ENCODE measurements at regions not wholly inside any gene's neighbourhood (a gene's known extent, or its start where the extent isn't known, plus 50 kb on each side); places are given as distances from the start of the nearest gene placed in this dataset.

- in situ Hi-C loops (cut with MboI; ENCODE audit: low pct_unique_long_range_greater_than_20kb, low sequenced_read_pairs, unreplicated experiment): no loop called here
- TF ChIP-seq CTCF (IDR thresholded peaks at IDR 0.05; ENCODE audit: extremely low read depth, insufficient read depth, missing control alignments): no peak
- DNase-seq (ENCODE audit: low spot score): no peak
These were observed 254.6 kb downstream of the PYDC2 start for GRCh38 chr3:191715585-191715984.

- no peak for TF ChIP-seq CTCF (IDR thresholded peaks at IDR 0.05; ENCODE audit: extremely low read depth, insufficient read depth, missing control alignments)
- no peak for DNase-seq (ENCODE audit: low spot score)
- in situ Hi-C loops (cut with MboI; ENCODE audit: low pct_unique_long_range_greater_than_20kb, low sequenced_read_pairs, unreplicated experiment): no loop called here
These were observed 260.5 kb downstream of the PYDC2 start for GRCh38 chr3:191721390-191721861.

GRCh38 chr3:191721990-191722389, 261.0 kb downstream of the PYDC2 start:
- no peak for TF ChIP-seq CTCF (IDR thresholded peaks at IDR 0.05; ENCODE audit: extremely low read depth, insufficient read depth, missing control alignments)
- no peak for DNase-seq (ENCODE audit: low spot score)
- in situ Hi-C loops (cut with MboI; ENCODE audit: low pct_unique_long_range_greater_than_20kb, low sequenced_read_pairs, unreplicated experiment): no loop called here

GRCh38 chr3:191727338-191727737, 266.4 kb downstream of the PYDC2 start:
- DNase-seq (ENCODE audit: low spot score): no peak
- in situ Hi-C loops (cut with MboI; ENCODE audit: low pct_unique_long_range_greater_than_20kb, low sequenced_read_pairs, unreplicated experiment): no loop called here
- no peak for TF ChIP-seq CTCF (IDR thresholded peaks at IDR 0.05; ENCODE audit: extremely low read depth, insufficient read depth, missing control alignments)

- in situ Hi-C loops (cut with MboI; ENCODE audit: low pct_unique_long_range_greater_than_20kb, low sequenced_read_pairs, unreplicated experiment): no loop called here
- no peak for TF ChIP-seq CTCF (IDR thresholded peaks at IDR 0.05; ENCODE audit: extremely low read depth, insufficient read depth, missing control alignments)
- DNase-seq (ENCODE audit: low spot score): no peak
These were observed 267.2 kb downstream of the PYDC2 start for GRCh38 chr3:191728186-191728585.

GRCh38 chr3:191737742-191738141, 276.8 kb downstream of the PYDC2 start:
- no peak for DNase-seq (ENCODE audit: low spot score)

More at GRCh38 chr3:191737742-191738141, 276.8 kb downstream of the PYDC2 start:
- TF ChIP-seq CTCF (IDR thresholded peaks at IDR 0.05; ENCODE audit: extremely low read depth, insufficient read depth, missing control alignments): no peak
- in situ Hi-C loops (cut with MboI; ENCODE audit: low pct_unique_long_range_greater_than_20kb, low sequenced_read_pairs, unreplicated experiment): no loop called here
